Natural killer cell (primary cell): ENCODE measurements at regions not wholly inside any gene's neighbourhood (a gene's known extent, or its start where the extent isn't known, plus 50 kb on each side); places are given as distances from the start of the nearest gene placed in this dataset.
"Not testable (repeated sequence)": the region's sequence is repeated elsewhere in the genome, so short reads cannot be mapped to it uniquely, and the experiment has no call there.

Source experiments
- ATAC-seq, 3 donors: fragments of 150-1000 bp in 2 of 3; fragments of 200-7000 bp in 1 of 3; cut with Tn5 transposase; 1 replicate in 1 of 3; 2 replicates in 2 of 3; pipeline ENCODE4 v1.10.0; 2021; ENCODE audit warnings: mild to moderate bottlenecking in 2 of 3, moderate library complexity in 2 of 3
- DNase-seq, 2 donors: peaks; one replicate each; pipeline versions ENCODE4 v3.0.0 to v3.0.0-alpha.2; 2013 to 2021; ENCODE audit warnings: mixed read lengths in 1 of 2
- H3K27ac ChIP-seq: one replicate; pipeline ENCODE4 v1.5.1; 2013; ENCODE audit warnings: mild to moderate bottlenecking, low read length
- H3K27me3 ChIP-seq: one replicate; pipeline ENCODE4 v1.6.1; 2013; ENCODE audit warnings: low read length; ENCODE audit not compliant: control insufficient read depth, insufficient read depth
- H3K36me3 ChIP-seq: one replicate; pipeline ENCODE4 v1.6.1; 2013; ENCODE audit warnings: low read length; ENCODE audit not compliant: control insufficient read depth, insufficient read depth
- H3K4me1 ChIP-seq: one replicate; pipeline ENCODE4 v1.6.1; 2013; ENCODE audit warnings: low read length; ENCODE audit not compliant: control insufficient read depth, insufficient read depth
- H3K4me3 ChIP-seq: one replicate; pipeline ENCODE4 v1.5.1; 2013; ENCODE audit warnings: low read length
- H3K9me3 ChIP-seq: one replicate; pipeline ENCODE4 v1.6.1; 2013; ENCODE audit warnings: low read length; ENCODE audit not compliant: control insufficient read depth, insufficient read depth
- H3K27ac Mint-ChIP-seq, 2 donors: one replicate each; pipeline ENCODE4 v1.8.0; 2022; ENCODE audit warnings: mild to moderate bottlenecking in 2 of 2, mixed read lengths in 2 of 2, moderate library complexity in 1 of 2
- H3K27me3 Mint-ChIP-seq, 2 donors: one replicate each; pipeline ENCODE4 v1.8.0; 2022; ENCODE audit warnings: low read depth in 2 of 2, mixed read lengths in 2 of 2
- H3K36me3 Mint-ChIP-seq: one replicate; pipeline ENCODE4 v1.8.0; 2022; ENCODE audit warnings: mixed read lengths
- H3K4me1 Mint-ChIP-seq, 2 donors: one replicate each; pipeline ENCODE4 v1.8.0; 2022; ENCODE audit warnings: mixed read lengths in 2 of 2
- H3K4me3 Mint-ChIP-seq: one replicate; pipeline ENCODE4 v1.8.0; 2022; ENCODE audit warnings: mild to moderate bottlenecking, moderate library complexity, mixed read lengths
- H3K9me3 Mint-ChIP-seq, 2 donors: one replicate each; pipeline ENCODE4 v1.8.0; 2022; ENCODE audit warnings: mixed read lengths in 2 of 2
- WGBS: methylation state at CpG from one replicate; pipeline ENCODE4 v1.1.7; 2013; ENCODE audit warnings: missing lambda C conversion rate; ENCODE audit not compliant: insufficient coverage; 5-methylcytosine and 5-hydroxymethylcytosine counted together
- intact Hi-C: fragments of 100-400 bp; cut with micrococcal nuclease; formaldehyde crosslinking; loops from one replicate; pipeline ENCODE4 v1.14.2; 2022

DNA sequence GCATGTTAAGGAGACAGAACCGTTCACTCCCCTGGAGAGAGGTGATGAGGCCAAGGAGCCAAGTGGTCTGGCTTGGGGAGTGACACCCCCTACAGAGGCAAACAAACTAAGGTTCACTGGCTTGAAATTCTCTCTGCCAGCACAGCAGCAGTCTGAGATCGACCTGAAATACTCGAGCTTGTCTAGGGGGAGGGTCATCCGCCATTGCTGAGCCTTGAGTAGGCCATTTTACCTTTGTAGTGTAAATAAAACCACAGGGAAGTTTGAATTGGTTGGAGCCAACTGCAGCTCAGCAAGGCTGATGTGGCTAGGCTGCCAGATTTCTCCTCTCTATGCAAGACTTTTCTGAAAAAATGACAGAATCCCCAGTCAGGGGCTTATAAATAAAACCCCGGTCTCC is 52.9 kb downstream of the CDY2B start:
- H3K9me3 ChIP-seq, H3K9me3 Mint-ChIP-seq, H3K27ac Mint-ChIP-seq, H3K4me1 Mint-ChIP-seq, H3K27ac ChIP-seq, ATAC-seq, H3K27me3 ChIP-seq, DNase-seq, H3K36me3 Mint-ChIP-seq, intact Hi-C loops, H3K27me3 Mint-ChIP-seq, H3K4me1 ChIP-seq, H3K36me3 ChIP-seq, H3K4me3 ChIP-seq, H3K4me3 Mint-ChIP-seq: not testable (repeated sequence)
- WGBS = no CpG with 5 or more reads among the region's 5 CpGs

DNA sequence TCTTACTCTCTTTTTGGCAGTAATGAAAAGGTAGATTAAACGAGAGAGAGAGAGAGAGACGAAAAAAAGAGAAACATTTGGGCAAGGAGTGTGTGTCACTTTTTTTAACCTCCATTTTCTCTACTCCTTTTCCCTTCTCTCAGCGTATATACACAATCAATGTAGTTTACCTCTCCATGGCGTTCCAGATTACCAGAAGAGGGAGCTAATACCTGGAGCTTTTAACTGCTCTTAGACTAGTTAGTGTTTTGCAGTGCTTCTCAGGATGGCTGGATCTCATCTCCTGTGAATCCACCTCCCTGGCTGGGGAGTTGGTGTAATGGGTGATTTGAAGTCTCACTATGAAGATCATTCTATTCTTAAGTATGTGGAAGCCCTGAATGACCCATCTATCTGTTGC is 60.3 kb downstream of the CDY2B start:
- ATAC-seq, H3K4me1 ChIP-seq, H3K4me1 Mint-ChIP-seq, H3K9me3 ChIP-seq, H3K27ac ChIP-seq, H3K9me3 Mint-ChIP-seq, DNase-seq, intact Hi-C loops, H3K4me3 Mint-ChIP-seq, H3K36me3 Mint-ChIP-seq, H3K27ac Mint-ChIP-seq, H3K27me3 ChIP-seq, H3K27me3 Mint-ChIP-seq, H3K36me3 ChIP-seq, H3K4me3 ChIP-seq: not testable (repeated sequence)
- WGBS = no CpG with 5 or more reads among the region's 4 CpGs

DNA sequence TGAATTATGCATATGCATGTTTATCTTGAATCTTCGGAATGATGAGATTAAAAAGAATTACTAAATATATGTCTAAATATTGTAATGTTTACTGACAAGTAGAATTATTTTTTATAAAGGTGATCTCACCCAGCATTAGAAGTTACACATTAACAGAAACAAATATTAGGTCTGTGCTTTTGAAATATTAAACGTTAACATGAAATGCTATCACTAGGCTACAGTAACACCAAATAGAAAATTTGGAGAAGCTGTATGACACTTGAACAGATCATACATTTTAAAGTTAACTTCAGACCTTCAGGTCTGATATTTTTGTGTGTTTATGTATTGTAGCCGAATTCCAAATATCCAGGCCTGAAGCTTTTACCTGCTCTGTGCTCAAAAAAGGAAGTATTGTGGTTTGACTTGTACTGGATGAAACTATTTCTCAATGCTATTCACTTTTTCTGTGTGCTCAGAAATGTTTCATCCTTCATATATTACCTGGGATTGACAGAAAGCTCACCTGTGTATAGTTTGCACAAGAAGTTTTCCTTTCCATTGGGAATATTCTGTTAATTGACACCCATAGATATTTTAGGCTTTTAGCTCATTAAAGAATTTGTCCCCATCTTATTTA is 60.9 kb downstream of the CDY2B start:
- H3K27ac ChIP-seq, H3K4me3 Mint-ChIP-seq, H3K4me1 Mint-ChIP-seq, H3K27ac Mint-ChIP-seq, ATAC-seq, H3K4me1 ChIP-seq, H3K27me3 Mint-ChIP-seq, DNase-seq, H3K36me3 Mint-ChIP-seq, H3K36me3 ChIP-seq, H3K4me3 ChIP-seq, H3K27me3 ChIP-seq, intact Hi-C loops, H3K9me3 Mint-ChIP-seq, H3K9me3 ChIP-seq: not testable (repeated sequence)
- no CpG with 5 or more reads among the region's 3 CpGs for WGBS

DNA sequence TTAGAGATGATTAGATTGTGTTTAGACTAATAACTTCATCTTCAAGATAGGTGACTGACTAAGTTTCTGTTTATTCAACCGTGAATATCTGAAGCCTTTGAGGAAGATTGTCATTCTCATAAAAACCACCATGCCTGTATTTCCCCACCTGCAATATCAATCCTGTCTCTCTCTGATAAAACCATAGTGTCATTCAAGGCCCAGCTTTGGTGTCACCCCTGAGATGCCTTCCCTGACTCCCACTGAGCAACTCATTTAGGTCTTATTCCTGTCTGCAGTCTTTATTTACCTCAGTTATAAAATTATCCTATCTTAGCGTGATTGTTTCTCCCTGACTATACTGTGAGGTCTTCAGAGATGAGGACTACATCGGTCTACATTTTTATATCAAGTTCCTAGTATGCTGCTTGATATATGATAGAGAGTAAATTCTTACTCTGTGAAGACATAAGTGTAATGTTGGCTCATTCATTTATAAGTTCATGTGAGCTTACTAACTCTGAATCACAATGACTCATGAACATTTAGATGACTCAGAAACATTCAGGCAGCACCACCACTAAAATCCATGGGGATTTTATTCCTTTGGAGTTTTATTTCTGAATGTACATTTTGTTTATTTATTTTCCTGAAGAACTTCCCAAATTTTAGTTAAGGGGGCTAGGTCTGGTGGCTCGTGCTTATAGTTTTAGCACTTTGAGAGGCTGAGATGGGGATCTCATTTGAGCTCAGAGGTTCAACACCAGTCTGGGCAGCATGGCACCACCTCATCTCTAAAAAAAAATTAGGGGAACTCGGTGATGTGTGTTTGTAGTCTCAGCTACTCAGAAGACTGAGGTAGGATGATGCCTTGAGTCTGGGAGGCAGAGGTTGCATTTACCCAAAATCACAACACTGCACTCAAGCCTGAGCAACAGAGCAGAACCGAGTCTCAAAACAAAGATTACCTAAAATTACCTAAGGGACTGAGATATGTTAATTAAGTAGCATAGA is 62.6 kb downstream of the CDY2B start:
- DNase-seq, ATAC-seq, H3K4me1 Mint-ChIP-seq, H3K27ac Mint-ChIP-seq, H3K27me3 ChIP-seq, H3K4me3 Mint-ChIP-seq, H3K9me3 Mint-ChIP-seq, H3K36me3 Mint-ChIP-seq, H3K4me1 ChIP-seq, H3K27ac ChIP-seq, H3K27me3 Mint-ChIP-seq, H3K4me3 ChIP-seq, H3K36me3 ChIP-seq, H3K9me3 ChIP-seq, intact Hi-C loops: not testable (repeated sequence)
- WGBS = no CpG with 5 or more reads among the region's 6 CpGs

DNA sequence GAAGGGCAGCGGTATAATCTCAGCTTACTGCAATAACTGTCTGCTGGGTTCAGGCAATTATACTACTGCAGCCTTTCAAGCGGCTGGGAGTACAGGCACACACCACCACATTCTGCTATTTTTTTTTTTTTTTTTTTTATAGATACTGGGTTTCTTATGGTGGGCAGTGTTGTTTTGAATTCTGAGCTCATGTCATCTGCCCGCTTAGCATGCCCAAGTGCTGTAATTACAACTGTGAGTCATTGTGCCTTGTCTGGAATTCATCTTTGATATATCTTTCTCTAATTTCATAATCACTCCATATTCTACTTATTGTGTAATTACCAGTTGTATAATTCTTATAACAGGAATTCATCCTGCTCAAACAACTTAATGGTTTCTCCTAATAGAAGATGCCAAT is 67.4 kb downstream of the CDY2B start:
- ATAC-seq, H3K9me3 ChIP-seq, intact Hi-C loops, H3K4me1 Mint-ChIP-seq, H3K36me3 ChIP-seq, H3K27me3 ChIP-seq, DNase-seq, H3K27me3 Mint-ChIP-seq, H3K27ac Mint-ChIP-seq, H3K4me1 ChIP-seq, H3K36me3 Mint-ChIP-seq, H3K9me3 Mint-ChIP-seq, H3K4me3 Mint-ChIP-seq, H3K4me3 ChIP-seq, H3K27ac ChIP-seq: not testable (repeated sequence)
- no CpG with 5 or more reads among the region's 3 CpGs for WGBS

DNA sequence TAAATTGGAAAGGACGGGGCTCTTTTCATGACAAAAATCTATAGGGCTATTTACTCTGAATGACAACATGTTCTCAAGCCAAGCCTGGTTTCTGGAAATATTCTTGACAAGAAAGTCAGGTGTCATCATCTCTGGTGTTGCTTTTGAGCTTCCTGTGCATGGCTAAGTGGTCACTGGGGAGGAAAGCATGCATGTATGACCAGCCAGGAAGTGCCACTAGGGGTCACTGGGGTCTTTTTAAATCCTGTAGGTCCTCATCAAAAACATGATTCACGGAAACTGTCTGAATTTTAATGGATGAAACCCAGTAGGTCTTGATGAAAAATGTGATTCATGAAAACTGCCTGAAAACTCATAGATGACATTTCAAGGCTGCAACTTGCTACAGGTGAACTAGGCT is 80.1 kb downstream of the CDY2B start:
- WGBS = no CpG with 5 or more reads among the region's 2 CpGs
- ATAC-seq = not testable (repeated sequence)

DNA sequence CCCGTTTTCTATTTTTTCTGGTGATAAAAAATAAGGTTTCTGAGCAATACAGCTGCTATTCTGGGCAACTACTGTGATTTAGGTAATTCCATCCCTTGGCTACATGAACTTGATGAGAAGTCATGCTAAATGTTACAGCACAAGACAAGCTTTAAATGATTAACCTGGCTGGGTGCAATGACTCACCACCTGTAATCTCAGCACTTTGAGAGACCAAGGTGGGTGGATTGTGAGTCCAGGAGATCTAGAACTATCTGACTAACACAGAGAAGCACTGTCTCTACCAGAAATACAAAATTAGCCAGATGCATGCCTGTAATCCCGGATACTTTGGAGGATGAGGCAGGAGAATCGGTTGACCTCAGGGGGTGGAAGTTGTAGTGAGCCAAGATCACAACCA is 92.8 kb downstream of the CDY2B start:
- H3K9me3 Mint-ChIP-seq, H3K4me1 Mint-ChIP-seq, H3K36me3 Mint-ChIP-seq, H3K27me3 ChIP-seq, H3K9me3 ChIP-seq, DNase-seq, H3K27ac ChIP-seq, intact Hi-C loops, H3K27me3 Mint-ChIP-seq, H3K4me1 ChIP-seq, H3K36me3 ChIP-seq, H3K4me3 ChIP-seq, H3K27ac Mint-ChIP-seq, ATAC-seq, H3K4me3 Mint-ChIP-seq: not testable (repeated sequence)
- WGBS = no CpG with 5 or more reads among the region's 3 CpGs

More for the DNA sequence above, 80.1 kb downstream of the CDY2B start:
- H3K27ac Mint-ChIP-seq, H3K4me1 Mint-ChIP-seq, H3K36me3 Mint-ChIP-seq, H3K4me1 ChIP-seq, H3K4me3 Mint-ChIP-seq, H3K9me3 Mint-ChIP-seq, H3K9me3 ChIP-seq, H3K4me3 ChIP-seq, H3K27me3 ChIP-seq, H3K27ac ChIP-seq, intact Hi-C loops, H3K36me3 ChIP-seq, DNase-seq, H3K27me3 Mint-ChIP-seq: not testable (repeated sequence)
